ENCODE measurements at regions not wholly inside any gene's neighbourhood (a gene's known extent, or its start where the extent isn't known, plus 50 kb on each side); places are given as distances from the start of the nearest gene placed in this dataset.

GRCh38 chr2:226130192-226130591 is 669.4 kb downstream of the IRS1 start:
- no peaks in the 10 kb centered on the region for H3K36me3 ChIP-seq (ENCODE audit: control insufficient read depth in 4 of 4, insufficient read depth in 4 of 4, low read length in 4 of 4)
- TF ChIP-seq CTCF (IDR thresholded peaks at IDR 0.05; ENCODE audit: control extremely low read depth, extremely low read depth), result no peak
- H3K27me3 ChIP-seq (ENCODE audit: control insufficient read depth in 3 of 3, insufficient read depth in 3 of 3, low read length in 2 of 3), result no peaks in the 10 kb centered on the region
- H3K9me3 ChIP-seq (ENCODE audit: control insufficient read depth in 4 of 4, insufficient read depth in 3 of 4, low read length in 3 of 4), result no peaks in the 10 kb centered on the region
- peaks cover 0 to 14% (median 9%) of the 10 kb centered on the region in 5 donors for H3K4me1 ChIP-seq (ENCODE audit: control insufficient read depth in 5 of 5, insufficient read depth in 5 of 5, low read length in 5 of 5)
- 82 to 90% methylated on average over 2 of the region's 2 CpGs for WGBS, 2 donors
- H3K4me3 ChIP-seq, result no peak overlapping the region
- peak in 2 of 3 donors; percentile 43 to 61 for DNase-seq
- no peak for ATAC-seq (ENCODE audit: insufficient read depth, low FRiP score)
- no peak overlapping the region for H3K9ac ChIP-seq (ENCODE audit: insufficient read depth in 1 of 2, low read length in 2 of 2)
- no peak overlapping the region for H3K27ac ChIP-seq (ENCODE audit: low read depth in 1 of 2, low read length in 1 of 2)

- Histone ChIP-seq H3K4me1 (ENCODE audit: control insufficient read depth in 5 of 5, insufficient read depth in 5 of 5, low read length in 5 of 5) (peaks cover 2 to 39% (median 17%) of the 10 kb centered on the region in 5 donors), H3K27ac (ENCODE audit: low read depth in 1 of 2, low read length in 1 of 2) (no peak overlapping the region), H3K4me3 (no peak overlapping the region), H3K36me3 (ENCODE audit: control insufficient read depth in 4 of 4, insufficient read depth in 4 of 4, low read length in 4 of 4) (no peaks in the 10 kb centered on the region), H3K9me3 (ENCODE audit: control insufficient read depth in 4 of 4, insufficient read depth in 3 of 4, low read length in 3 of 4) (no peaks in the 10 kb centered on the region), H3K27me3 (ENCODE audit: control insufficient read depth in 3 of 3, insufficient read depth in 3 of 3, low read length in 2 of 3) (no peaks in the 10 kb centered on the region), H3K9ac (ENCODE audit: insufficient read depth in 1 of 2, low read length in 2 of 2) (no peak overlapping the region)
- 88 to 92% methylated on average over 1 of the region's 1 CpG for WGBS, 2 donors
- no peak for ATAC-seq (ENCODE audit: insufficient read depth, low FRiP score)
- no peak for DNase-seq
- no peak for TF ChIP-seq CTCF (IDR thresholded peaks at IDR 0.05; ENCODE audit: control extremely low read depth, extremely low read depth)
These were observed 671.9 kb downstream of the IRS1 start for GRCh38 chr2:226127682-226128081.

GRCh38 chr2:226126104-226126503 is 673.5 kb downstream of the IRS1 start:
- no peak overlapping the region for H3K4me3 ChIP-seq
- H3K27me3 ChIP-seq (ENCODE audit: control insufficient read depth in 3 of 3, insufficient read depth in 3 of 3, low read length in 2 of 3), result no peaks in the 10 kb centered on the region
- WGBS, 2 donors, result 91 to 100% methylated on average over 1 of the region's 1 CpG

More at GRCh38 chr2:226126104-226126503, 673.5 kb downstream of the IRS1 start:
- Histone ChIP-seq H3K4me1 (ENCODE audit: control insufficient read depth in 5 of 5, insufficient read depth in 5 of 5, low read length in 5 of 5) (peaks cover 0 to 54% (median 14%) of the 10 kb centered on the region in 5 donors), H3K36me3 (ENCODE audit: control insufficient read depth in 4 of 4, insufficient read depth in 4 of 4, low read length in 4 of 4) (no peaks in the 10 kb centered on the region), H3K9me3 (ENCODE audit: control insufficient read depth in 4 of 4, insufficient read depth in 3 of 4, low read length in 3 of 4) (no peaks in the 10 kb centered on the region), H3K9ac (ENCODE audit: insufficient read depth in 1 of 2, low read length in 2 of 2) (no peak overlapping the region), H3K27ac (ENCODE audit: low read depth in 1 of 2, low read length in 1 of 2) (no peak overlapping the region)
- DNase-seq (no peak), ATAC-seq (ENCODE audit: insufficient read depth, low FRiP score) (no peak)
- TF ChIP-seq CTCF (IDR thresholded peaks at IDR 0.05; ENCODE audit: control extremely low read depth, extremely low read depth), result no peak

Data from lung (tissue), 11 donors.